OCI-LY1 (cell line): ENCODE measurements at regions not wholly inside any gene's neighbourhood (a gene's known extent, or its start where the extent isn't known, plus 50 kb on each side); places are given as distances from the start of the nearest gene placed in this dataset.

Experiments used
- CTCF ChIP-seq: fragments of 200-600 bp; sonication (generic), shearing (Covaris generic); IDR thresholded peaks from 2 replicates; pipeline ENCODE4 v1.5.1; 2017; ENCODE audit warnings: mild to moderate bottlenecking, antibody characterized with exemption, low read length, moderate library complexity, mixed read lengths
- EZH2 ChIP-seq: fragments of 200-600 bp; sonication (generic), shearing (Covaris generic); IDR thresholded peaks from 2 replicates; pipeline ENCODE4 v1.8.0; 2017; ENCODE audit warnings: borderline replicate concordance, mixed run types, mild to moderate bottlenecking, antibody characterized with exemption, low read length, moderate library complexity, mixed read lengths

- TF ChIP-seq CTCF (no peak), EZH2 (no peak)
These were observed 166.2 kb downstream of the CDCA7 start for GRCh38 chr2:173520918-173521317.
